Hematopoietic multipotent progenitor cell treated with erythropoietin and hydrocortisone succinate and interleukin-3 and kit ligand, for 15 days (in vitro differentiated cells): ENCODE measurements at regions not wholly inside any gene's neighbourhood (a gene's known extent, or its start where the extent isn't known, plus 50 kb on each side); places are given as distances from the start of the nearest gene placed in this dataset.

Source experiments
- DNase-seq: peaks from one replicate; pipeline ENCODE4 v3.0.0-alpha.2; 2015; ENCODE audit warnings: low spot score

DNA sequence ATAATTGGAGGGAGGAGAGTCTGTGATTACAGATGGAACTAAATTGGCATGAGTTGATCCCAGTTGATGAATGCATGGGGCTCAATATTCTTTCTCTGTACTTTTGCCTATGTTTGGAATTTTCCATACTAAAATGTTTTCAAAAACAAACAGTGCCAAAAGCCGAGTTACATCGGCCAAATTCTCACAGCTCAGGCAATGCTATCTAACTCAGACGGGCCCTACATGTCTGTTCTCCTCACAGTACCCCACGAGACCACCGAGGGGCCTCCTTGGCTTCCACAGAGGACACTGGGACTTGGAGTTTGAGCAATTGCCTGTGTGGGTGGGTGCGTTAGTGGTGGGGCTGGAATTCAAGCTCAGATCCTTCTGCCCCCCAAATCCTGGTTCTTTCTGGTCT lies 413.2 kb downstream of the CDH26 start:
- no peak for DNase-seq

- no peak for DNase-seq
Observed at GRCh38 chr20:60372275-60372674, 414.1 kb downstream of the CDH26 start.

DNA sequence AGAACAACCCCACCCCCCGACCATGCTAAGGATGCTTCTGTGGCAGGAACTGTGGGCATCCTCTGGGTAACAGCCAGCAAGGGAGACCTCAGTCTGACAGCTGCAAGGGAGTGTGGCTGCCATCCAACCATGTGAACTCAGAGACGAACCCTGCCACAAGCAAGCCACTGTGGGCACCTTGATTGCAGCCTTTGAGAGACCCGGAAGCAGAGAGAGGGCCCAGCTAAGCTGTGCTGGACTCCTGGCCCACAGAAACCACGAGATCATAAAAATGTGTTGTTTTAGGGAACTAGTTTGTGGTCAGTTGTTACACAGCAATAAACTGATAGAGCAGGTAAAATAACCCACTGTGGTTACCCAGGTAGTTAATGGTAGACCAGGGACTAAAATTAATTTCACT lies 414.6 kb downstream of the CDH26 start:
- no peak for DNase-seq

DNA sequence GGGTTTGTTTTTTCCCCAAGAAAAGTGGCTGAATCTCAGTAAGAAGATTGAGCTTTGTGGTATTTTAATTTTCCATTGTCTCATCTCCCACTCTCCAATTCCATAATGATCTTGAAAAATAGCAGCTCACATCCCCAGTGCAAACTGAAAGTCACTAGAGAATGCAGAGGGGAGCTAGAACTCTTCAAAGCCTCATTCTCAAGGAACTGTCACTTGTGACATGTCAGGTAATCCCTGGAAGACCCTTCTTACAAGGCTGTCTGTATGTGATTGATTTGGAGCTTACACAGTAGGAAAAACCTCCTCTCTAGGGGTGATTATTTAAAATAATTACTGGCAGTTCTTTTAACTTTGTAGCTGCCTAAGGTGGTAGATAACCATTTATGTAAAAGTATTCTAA lies 420.4 kb downstream of the CDH26 start:
- no peak for DNase-seq

GRCh38 chr20:60381643-60382400 lies 423.6 kb downstream of the CDH26 start:
- DNase-seq, result no peak

GRCh38 chr20:60389441-60389840 lies 431.2 kb downstream of the CDH26 start:
- DNase-seq, result no peak

GRCh38 chr20:60389882-60390281 lies 431.7 kb downstream of the CDH26 start:
- no peak for DNase-seq

- no peak for DNase-seq
Observed at GRCh38 chr20:60395991-60396390, 437.8 kb downstream of the CDH26 start.

GRCh38 chr20:60400567-60400966 lies 442.3 kb downstream of the CDH26 start:
- DNase-seq, result no peak

- no peak for DNase-seq
Observed at GRCh38 chr20:60402189-60403058, 444.2 kb downstream of the CDH26 start.

GRCh38 chr20:60403105-60403741 lies 445.0 kb downstream of the CDH26 start:
- no peak for DNase-seq

- no peak for DNase-seq
Observed at GRCh38 chr20:60407011-60407771, 449.0 kb downstream of the CDH26 start.

DNA sequence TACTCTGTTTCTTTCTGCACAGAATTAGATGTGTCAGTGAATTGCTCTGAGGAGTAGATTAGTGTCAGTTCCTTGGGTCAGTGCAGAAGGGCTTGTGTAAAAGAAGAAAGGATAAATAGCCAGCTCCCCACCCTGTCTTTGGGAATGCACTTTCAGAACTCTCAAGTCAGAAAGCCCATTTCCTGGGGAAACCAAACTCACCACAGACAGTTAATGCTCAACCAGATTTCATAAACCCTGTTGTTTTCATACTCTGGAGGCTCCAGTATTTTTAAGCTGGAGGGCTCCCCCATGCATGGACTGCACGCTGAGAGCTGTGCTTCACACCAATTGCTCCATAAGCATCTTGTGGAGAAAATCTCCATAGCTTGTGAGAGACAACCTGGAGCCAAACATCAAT lies 449.7 kb downstream of the CDH26 start:
- DNase-seq, result no peak

DNA sequence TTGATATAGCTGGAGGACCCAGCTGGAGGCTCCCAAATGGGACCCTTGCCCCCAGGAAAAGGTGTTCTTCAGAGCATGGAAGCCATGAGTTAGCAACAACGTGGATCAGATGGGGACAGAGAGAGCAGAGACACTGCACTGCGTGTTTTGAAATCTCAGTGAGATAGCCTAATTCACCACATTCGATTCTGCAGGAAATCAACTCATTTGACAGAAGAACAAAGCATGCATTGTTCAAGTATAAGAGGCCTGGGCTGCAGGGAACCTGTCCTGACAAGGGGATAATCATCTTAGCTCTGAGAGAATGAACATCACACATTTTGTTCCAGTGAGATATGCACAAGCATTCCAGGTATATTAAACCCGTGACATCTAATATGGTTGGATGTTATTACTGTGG lies 450.2 kb downstream of the CDH26 start:
- no peak for DNase-seq

DNA sequence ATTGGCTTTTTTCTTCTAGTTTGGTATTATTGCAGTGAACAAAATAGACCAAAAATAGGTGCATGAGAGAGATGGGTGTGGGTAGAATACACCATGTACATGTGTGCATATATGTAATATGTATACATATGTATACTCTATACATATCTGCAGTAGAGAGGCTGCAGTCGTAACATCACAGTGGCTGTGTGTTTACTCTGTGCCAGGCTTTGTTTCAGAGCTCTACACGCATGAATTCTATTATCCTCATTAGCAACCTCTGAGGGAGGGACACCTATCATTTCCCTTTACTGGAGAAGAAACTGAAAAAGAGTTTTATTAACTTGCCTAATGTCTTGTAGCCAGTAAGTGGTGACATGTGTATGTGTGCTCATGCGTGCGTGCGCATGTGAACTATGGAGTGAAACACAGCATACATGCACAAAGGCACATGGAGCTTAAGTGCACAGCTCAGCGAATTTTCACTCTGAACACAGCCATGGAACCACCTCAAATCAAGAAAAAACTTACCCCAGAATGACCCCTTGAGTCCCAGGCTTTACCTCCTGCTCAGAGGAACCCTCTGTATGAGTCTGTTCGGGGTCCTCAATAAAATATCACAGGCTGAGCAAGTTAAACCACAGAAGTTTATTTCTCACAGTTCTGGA lies 452.5 kb downstream of the CDH26 start:
- DNase-seq, result no peak

DNA sequence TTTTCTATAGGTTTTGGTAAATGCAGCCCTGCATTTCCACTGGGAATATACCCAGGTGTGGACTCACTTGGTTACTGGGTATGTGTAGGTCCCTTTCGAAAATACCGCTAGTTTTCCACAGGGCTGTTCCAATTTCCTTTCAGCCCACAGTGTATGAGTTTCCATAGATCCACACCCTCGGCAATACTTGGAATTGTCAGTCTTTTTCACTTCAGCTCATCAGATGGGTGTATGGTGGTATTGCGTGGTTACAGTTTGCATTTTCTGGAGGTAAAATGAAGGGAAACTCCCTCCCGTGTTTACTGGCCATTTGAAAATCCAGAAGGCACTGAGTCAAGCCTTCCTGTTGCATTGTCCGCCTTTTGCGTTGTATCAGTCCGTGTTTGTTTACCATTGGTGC lies 453.6 kb downstream of the CDH26 start:
- no peak for DNase-seq

DNA sequence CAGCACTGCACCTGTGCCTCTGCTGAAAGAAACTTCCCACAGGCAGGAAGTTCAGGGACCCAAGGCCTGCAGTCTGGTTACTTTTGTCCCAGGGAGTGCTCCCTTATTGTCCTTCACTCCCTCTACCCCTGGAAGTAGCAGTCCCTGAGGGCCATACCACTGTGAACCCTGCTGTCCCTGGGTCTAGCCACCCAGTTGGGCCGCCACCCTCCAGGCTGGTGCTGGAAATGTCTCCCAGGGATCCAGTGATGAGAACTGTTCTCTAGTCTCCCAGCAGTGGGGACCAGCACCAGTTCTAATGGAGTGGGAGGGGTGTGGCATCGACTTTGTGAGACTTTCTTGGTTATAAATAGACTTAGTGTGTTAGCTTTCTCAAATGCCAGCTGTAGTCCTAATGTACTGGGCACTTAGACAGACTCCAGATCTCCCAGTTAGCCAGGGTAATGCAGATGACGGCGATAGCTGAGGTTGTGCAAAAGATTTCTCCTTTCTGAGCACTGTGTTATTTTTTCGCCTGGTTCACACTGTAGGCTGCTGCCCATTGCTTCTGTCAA lies 462.5 kb downstream of the CDH26 start:
- no peak for DNase-seq

GRCh38 chr20:60422848-60423247 lies 464.6 kb downstream of the CDH26 start:
- no peak for DNase-seq

GRCh38 chr20:60424267-60424902 lies 466.2 kb downstream of the CDH26 start:
- no peak for DNase-seq

GRCh38 chr20:60427516-60427915 lies 469.3 kb downstream of the CDH26 start:
- DNase-seq, result no peak

DNA sequence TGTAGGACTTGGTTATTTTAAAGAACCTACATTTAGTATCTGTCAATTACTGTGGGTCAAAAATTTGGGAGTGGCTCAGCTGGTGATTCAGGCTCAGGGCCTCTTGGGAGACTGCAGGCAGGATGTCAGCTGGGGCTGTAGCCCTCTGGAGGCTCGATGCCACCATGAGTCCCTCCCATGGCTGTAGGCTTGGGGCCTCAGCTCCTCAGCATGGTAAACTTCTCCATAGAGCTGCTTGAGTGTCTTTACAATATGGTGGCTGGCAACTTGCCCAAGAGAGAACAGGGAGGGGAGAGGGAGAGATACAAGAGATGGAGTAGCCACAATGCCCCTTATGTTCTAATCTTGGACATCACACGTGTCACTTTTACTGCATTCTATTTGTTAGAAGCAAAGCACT lies 470.4 kb downstream of the CDH26 start:
- no peak for DNase-seq
